NCI-H146 (cell line): ENCODE measurements at regions not wholly inside any gene's neighbourhood (a gene's known extent, or its start where the extent isn't known, plus 50 kb on each side); places are given as distances from the start of the nearest gene placed in this dataset.
A peak's percentile ranks its signal among the peaks of the same experiment; 100 is the strongest.

Source experiments
- DNase-seq: peaks from one replicate; lab custom pipeline; 2025; lab: John Stamatoyannopoulos, UW

DNA sequence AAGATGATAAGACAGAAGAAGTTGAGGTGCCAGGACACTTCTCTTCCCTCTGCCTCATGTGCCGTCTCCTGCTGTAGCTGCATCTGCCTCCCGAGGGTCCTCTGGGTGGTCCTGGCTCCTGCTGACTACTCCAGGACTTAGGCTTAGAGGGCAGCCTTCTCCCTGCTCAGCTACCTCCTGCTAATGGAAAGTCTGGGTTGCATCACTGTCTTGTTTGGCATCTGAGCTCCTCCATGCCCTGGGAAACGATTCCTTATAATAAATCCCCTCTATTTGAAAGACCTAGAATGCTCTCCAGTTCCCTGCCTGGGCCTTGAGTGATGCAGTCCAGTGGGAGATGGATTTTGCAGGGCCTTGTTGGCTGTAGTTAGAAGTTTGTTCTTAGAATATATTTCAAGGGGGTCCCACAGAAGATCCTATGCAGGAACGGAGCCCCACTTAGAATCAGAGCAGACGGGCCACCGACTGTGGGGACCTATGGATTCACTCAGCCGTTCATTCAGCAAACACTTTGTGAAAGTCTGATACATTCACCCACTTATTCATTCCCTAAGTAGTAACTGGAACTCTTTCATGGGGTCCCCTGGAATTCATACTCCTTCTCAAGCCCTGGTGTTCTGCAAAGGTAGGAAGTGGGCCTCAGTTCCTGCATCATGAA, 269.8 kb upstream of the HDAC4 start:
- DNase-seq, result no peak

GRCh38 chr2:239669899-239670460, 269.2 kb upstream of the HDAC4 start:
- no peak for DNase-seq

DNA sequence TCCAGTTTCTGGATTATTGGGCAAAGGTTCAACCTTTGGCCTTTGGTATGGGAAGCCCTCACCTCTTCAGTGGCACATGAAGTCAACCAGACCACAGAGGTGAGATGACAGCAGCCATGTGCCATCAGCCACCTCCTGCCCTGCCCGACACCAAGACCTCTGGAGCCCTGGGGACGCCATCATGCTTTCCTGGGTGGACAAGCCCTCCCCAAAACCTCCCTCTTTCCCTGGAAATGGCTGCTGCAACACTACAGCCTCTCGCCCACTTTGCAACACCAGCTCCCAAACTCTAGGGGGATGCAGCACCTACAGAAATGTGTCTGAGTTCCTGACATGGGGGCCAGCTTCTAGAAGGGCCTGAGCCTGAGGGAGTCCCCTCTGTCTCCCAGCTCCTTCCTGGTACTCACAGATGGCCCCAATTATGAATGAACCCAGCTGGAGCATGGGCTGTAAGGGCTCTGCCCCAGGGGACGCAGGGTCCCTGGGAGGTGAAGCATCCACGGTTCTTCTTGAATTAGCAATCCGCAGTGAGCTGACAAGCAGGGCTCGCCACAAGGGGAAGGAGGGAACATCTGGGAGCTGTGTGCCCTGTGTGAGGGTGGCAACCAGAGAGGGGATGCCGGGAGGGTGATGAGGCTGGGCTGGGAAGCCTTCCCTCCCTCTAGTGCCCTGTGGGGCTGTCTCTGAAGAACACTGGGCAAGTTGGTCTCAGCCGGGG, 268.5 kb upstream of the HDAC4 start:
- no peak for DNase-seq

GRCh38 chr2:239668651-239669050, 267.8 kb upstream of the HDAC4 start:
- DNase-seq, result no peak

DNA sequence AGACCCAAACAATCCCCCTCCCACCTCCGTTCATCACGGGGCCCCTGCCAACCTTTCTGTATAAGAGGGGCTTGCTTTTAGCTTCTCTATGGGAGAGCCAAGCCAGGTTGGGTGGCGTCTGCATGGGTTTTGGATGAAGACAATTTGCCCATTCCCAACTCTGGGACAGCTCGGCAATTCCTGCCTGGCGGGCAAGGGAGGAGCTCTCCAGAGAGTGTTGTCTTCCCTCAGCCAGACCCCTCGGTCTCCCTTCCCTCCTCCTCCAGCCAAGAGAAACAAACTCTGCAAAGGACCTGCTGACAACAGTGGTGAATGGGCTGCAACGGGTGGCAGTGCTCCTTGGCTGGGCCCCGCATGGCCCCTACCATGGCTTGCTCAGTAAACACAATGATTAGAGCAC, 267.2 kb upstream of the HDAC4 start:
- DNase-seq, result no peak

DNA sequence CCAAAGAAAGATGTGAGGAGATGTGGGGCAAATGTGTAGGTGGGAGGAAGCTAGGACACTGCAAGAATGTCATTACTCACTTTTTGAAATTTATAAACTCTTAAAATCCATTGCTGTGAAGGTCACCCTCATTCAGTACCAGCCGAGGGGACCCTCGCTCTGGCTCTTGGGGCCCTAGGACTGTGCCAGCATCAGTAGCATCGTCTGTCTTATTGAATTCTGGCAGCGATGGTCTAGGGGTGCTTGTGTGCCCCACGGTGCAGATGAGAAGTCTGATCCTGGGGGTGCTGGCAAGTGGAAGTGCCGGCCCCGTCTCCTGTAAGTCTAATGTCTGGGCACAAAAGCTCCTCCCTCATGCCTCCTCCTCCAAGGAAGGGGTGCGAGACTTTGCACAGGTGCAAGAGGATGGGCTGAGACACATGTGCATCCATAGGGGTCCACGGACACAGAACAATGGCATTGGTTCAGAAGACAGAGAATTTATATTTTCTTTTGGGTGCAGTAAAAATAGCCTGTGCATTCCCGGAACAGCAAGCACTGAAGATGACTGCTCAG, 266.7 kb upstream of the HDAC4 start:
- DNase-seq, result no peak

- no peak for DNase-seq
Observed at GRCh38 chr2:239666855-239667376, 266.1 kb upstream of the HDAC4 start.

DNA sequence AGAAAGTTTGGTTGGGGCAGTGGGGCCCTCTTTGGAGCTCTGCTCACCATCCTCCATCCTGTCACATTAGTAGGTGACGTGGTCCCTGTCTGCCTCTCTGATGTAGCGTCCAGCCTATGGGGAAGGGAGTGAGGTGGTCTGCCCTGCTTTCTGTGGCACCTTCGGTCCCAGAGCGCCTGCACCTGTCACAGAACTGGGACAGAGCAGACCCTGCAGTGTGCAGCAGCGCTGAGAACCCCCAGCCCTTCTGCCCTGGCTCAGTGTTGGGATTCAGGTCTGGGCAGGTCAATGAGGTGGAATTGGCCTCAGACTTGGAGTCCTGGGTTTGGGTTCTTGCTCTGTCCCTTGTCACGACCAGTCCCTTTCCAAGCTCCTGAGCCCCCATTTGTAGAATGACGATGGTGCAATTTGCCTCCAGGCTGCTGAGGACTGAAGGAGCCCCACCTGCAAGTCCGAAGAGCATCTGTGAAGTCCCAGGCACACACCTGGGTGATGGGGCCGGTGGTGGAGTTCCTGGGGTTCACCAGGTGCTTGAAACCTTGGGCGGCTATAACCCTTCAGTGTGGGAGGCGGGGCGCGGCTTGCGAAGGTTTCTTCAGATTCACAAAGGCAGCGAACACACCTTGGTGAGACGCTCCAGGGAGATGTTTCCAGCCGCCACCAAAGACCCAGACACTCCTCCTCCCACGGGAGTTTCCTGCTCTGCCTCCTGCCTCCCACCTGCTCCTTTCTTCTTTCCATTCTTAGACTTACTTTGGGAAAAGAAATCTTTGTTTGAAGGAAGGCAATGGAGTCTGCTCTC, 265.4 kb upstream of the HDAC4 start:
- DNase-seq, result no peak

GRCh38 chr2:239664216-239664810, 263.5 kb upstream of the HDAC4 start:
- no peak for DNase-seq

- no peak for DNase-seq
Observed at GRCh38 chr2:239663364-239663924, 262.6 kb upstream of the HDAC4 start.

- DNase-seq, result no peak
Observed at GRCh38 chr2:239662413-239663120, 261.7 kb upstream of the HDAC4 start.

GRCh38 chr2:239661334-239662312, 260.8 kb upstream of the HDAC4 start:
- no peak for DNase-seq

- DNase-seq, result peak; percentile 4
Observed at GRCh38 chr2:239660390-239661230, 259.8 kb upstream of the HDAC4 start.

- DNase-seq, result no peak
Observed at GRCh38 chr2:239657992-239658391, 257.2 kb upstream of the HDAC4 start.

DNA sequence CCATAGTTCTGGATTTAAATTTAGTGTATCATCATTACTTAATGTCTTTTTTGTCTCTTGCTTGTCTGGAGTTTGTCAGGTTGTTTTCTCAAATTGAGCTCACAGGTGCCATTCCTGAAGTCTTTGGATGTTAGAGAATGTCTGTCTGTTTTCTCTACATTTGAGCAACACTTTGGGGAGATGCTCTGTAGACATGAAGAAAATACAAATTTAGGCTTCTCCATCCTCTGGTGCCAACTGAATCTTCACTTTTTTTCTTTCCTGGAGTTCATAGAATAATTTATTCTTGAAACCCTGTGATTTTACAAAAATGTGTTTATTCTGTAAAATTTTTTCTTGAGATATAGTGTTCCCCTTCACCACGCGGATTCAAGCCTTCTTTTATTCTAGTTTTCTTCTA, 256.4 kb upstream of the HDAC4 start:
- DNase-seq, result no peak

GRCh38 chr2:239654266-239654665, 253.4 kb upstream of the HDAC4 start:
- no peak for DNase-seq

GRCh38 chr2:239651859-239652258, 251.0 kb upstream of the HDAC4 start:
- no peak for DNase-seq

GRCh38 chr2:239650674-239651073, 249.9 kb upstream of the HDAC4 start:
- no peak for DNase-seq

- DNase-seq, result no peak
Observed at GRCh38 chr2:239649309-239649708, 248.5 kb upstream of the HDAC4 start.
